ENCODE measurements at regions not wholly inside any gene's neighbourhood (a gene's known extent, or its start where the extent isn't known, plus 50 kb on each side); places are given as distances from the start of the nearest gene placed in this dataset.

DNA sequence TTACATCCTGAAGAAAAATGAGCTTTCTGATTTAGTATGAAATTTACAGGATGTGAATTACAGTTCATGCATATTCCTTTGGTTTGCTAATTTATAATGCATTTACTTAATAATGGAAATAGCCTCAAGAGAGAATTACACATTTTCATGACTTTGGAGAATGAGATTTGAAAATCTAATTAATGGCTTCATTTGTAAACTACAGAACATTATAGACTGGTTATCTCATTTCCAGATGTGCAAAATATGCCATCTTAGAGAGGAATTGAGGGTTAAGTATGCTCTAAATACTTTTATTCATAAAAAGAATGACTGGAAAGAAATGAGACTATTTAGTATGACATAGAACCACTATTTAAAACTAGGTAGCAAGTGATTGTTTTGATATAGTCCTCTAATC is 94.2 kb upstream of the DNAJC10 start:
- ChIA-PET CTCF (no interaction called here), POLR2A (no interaction called here)
- Histone ChIP-seq H3K4me3 (ENCODE audit: low read depth, low read length) (no peak overlapping the region), H3K36me3 (ENCODE audit: control insufficient read depth, insufficient read depth, low read length) (no peaks in the 10 kb centered on the region), H3K27me3 (ENCODE audit: control insufficient read depth, insufficient read depth, low read length) (no peaks in the 10 kb centered on the region)
- DNase-seq (ENCODE audit: low read depth): no peak
- TF ChIP-seq, protein P1, sequence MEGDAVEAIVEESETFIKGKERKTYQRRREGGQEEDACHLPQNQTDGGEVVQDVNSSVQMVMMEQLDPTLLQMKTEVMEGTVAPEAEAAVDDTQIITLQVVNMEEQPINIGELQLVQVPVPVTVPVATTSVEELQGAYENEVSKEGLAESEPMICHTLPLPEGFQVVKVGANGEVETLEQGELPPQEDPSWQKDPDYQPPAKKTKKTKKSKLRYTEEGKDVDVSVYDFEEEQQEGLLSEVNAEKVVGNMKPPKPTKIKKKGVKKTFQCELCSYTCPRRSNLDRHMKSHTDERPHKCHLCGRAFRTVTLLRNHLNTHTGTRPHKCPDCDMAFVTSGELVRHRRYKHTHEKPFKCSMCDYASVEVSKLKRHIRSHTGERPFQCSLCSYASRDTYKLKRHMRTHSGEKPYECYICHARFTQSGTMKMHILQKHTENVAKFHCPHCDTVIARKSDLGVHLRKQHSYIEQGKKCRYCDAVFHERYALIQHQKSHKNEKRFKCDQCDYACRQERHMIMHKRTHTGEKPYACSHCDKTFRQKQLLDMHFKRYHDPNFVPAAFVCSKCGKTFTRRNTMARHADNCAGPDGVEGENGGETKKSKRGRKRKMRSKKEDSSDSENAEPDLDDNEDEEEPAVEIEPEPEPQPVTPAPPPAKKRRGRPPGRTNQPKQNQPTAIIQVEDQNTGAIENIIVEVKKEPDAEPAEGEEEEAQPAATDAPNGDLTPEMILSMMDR (IDR thresholded peaks at IDR 0.05; ENCODE audit: insufficient read depth, low read depth, low read length): no peak

DNA sequence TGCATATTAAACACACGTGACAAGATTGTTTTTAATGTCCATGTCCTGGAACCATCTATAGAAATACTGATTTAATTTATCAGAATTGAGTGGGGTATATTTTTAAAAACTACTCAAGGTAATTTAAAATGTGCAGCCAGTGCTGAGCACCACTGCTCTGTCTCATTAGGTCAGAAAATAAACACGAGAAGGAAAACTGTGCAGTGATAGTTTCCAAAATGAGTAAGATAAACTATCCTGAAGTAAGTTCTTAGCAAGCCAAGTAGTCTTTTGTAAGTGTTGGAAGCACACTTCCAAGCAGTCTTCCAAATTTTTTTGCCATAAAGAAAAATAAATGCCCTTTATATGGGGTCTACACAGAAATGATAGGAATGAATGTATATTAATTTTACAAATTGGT is 93.8 kb upstream of the DNAJC10 start:
- Histone ChIP-seq H3K27me3 (ENCODE audit: control insufficient read depth, insufficient read depth, low read length) (no peaks in the 10 kb centered on the region), H3K4me3 (ENCODE audit: low read depth, low read length) (no peak overlapping the region), H3K36me3 (ENCODE audit: control insufficient read depth, insufficient read depth, low read length) (no peaks in the 10 kb centered on the region)
- TF ChIP-seq, protein P1 (IDR thresholded peaks at IDR 0.05; ENCODE audit: insufficient read depth, low read depth, low read length): no peak
- DNase-seq (ENCODE audit: low read depth): no peak
- ChIA-PET POLR2A (no interaction called here), CTCF (no interaction called here)

DNA sequence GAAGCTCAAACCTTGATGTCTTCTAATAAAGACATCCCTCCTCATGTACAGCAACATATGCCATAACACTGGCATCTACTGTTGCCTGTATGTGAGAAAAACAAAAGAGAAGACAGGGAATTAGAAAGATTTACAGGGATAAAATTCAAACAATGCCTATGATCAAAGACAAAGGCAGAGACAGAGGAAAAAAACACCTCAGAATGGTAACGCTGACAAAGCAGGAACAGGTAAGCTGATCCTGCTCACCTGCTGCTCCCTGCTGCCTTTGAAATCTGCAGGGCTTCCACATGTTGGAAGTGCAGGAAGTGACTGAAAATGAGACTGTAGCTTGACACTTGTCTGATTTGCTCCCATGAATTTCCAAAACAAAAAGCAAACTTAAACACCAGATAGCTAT is 90.2 kb upstream of the DNAJC10 start:
- no peaks in the 10 kb centered on the region for H3K27me3 ChIP-seq (ENCODE audit: control insufficient read depth, insufficient read depth, low read length)
- POLR2A ChIA-PET: no interaction called here
- no peak for DNase-seq (ENCODE audit: low read depth)
- CTCF ChIA-PET: no interaction called here
- no peak overlapping the region for H3K4me3 ChIP-seq (ENCODE audit: low read depth, low read length)
- no peaks in the 10 kb centered on the region for H3K36me3 ChIP-seq (ENCODE audit: control insufficient read depth, insufficient read depth, low read length)
- TF ChIP-seq, protein P1 (IDR thresholded peaks at IDR 0.05; ENCODE audit: insufficient read depth, low read depth, low read length): no peak

DNA sequence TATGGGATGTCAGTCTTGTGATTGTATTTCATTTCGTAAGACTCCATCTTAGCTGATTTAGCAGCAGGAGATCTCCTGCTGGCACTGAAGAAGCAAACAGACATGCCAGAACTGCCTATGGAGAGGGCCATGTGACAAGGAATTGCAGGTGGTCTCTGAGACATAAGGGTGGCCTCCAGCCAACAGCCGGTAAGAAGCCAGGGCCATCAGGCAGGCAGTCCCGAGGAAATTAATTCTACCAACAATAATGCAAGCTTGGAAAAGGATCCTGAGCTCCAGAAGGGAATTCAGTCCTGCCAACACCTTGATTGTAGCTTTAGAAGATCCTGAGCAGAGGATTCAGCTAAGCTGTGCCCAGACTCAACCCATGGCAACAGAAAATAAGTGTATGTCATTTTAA is 87.1 kb upstream of the DNAJC10 start:
- TF ChIP-seq, protein P1 (IDR thresholded peaks at IDR 0.05; ENCODE audit: insufficient read depth, low read depth, low read length): no peak
- CTCF ChIA-PET: no interaction called here
- Histone ChIP-seq H3K36me3 (ENCODE audit: control insufficient read depth, insufficient read depth, low read length) (no peaks in the 10 kb centered on the region), H3K4me3 (ENCODE audit: low read depth, low read length) (no peak overlapping the region), H3K27me3 (ENCODE audit: control insufficient read depth, insufficient read depth, low read length) (no peaks in the 10 kb centered on the region)
- POLR2A ChIA-PET: no interaction called here
- no peak for DNase-seq (ENCODE audit: low read depth)

DNA sequence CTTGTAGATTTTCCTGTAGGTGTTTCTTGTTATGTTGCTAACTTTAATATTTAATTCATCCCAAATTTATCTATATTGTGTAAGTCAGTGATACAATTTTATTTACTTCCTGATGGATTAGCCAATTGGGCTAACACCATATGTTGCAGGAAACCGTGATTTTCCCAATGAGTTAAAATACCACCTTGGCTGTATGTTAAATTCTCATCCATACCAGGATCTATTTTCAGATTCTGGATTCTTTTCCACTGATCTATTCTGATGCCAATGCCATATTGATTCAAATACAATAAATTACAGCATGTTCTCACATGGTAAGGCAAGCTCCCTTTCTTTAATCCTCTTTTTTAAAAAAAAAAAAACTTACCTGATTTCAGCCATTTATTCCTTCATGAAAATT is 85.8 kb upstream of the DNAJC10 start:
- H3K27me3 ChIP-seq (ENCODE audit: control insufficient read depth, insufficient read depth, low read length): no peaks in the 10 kb centered on the region
- no peak for DNase-seq (ENCODE audit: low read depth)
- no peaks in the 10 kb centered on the region for H3K36me3 ChIP-seq (ENCODE audit: control insufficient read depth, insufficient read depth, low read length)
- no peak overlapping the region for H3K4me3 ChIP-seq (ENCODE audit: low read depth, low read length)
- ChIA-PET CTCF (no interaction called here), POLR2A (no interaction called here)
- TF ChIP-seq, protein P1 (IDR thresholded peaks at IDR 0.05; ENCODE audit: insufficient read depth, low read depth, low read length): no peak
